ENCODE measurements at regions not wholly inside any gene's neighbourhood (a gene's known extent, or its start where the extent isn't known, plus 50 kb on each side); places are given as distances from the start of the nearest gene placed in this dataset.

DNA sequence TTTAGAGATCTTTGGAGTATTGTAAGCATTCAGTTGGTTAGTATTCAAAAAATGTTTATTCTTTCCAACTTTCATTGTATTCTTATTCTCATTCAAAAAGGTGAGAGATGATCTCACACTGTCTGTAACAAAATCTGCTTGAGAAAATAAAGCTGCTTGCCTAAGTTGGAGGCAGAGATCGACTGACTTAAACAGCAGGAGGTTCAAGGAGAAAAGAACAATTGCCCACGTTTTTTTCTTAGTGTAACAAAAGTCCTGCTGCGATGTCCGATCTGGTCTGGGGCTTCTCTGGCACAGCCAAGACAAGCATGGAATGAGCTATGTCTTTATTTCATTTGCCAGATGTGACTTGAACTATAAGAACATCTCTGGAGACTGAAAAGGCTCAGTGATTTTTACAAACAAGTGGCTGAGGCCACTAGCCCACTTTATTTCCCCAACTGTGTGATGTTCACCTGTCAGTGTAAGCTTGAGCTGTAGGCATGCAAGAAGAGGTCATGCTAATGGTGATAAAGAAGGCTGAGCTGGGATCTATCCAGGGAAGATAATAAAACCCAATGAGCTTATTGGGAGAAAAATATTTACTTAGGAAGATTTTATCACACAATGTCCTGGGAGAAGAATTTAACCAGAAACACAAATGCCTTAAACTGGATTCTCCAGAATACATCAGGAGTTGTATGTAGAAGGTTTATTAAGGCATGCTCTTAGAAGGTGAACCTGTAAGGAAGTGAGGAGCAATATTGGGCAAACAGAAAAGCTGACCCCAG, 580.1 kb upstream of the BTBD3 start:
- H3K4me3 ChIP-seq (ENCODE audit: low read length): no peak overlapping the region
- H3K27ac ChIP-seq (ENCODE audit: low read length): no peak overlapping the region
- no peak overlapping the region for H2AFZ ChIP-seq (ENCODE audit: low read length)
- no peak for DNase-seq
- H3K4me2 ChIP-seq (ENCODE audit: low read depth, low read length, poor library complexity, severe bottlenecking): no peak overlapping the region
- H3K27me3 ChIP-seq (ENCODE audit: low read length): no peaks in the 10 kb centered on the region
- H3K79me2 ChIP-seq (ENCODE audit: low read length): no peaks in the 10 kb centered on the region
- H3K9me2 ChIP-seq (replicated peaks; ENCODE audit: insufficient read depth, low read length): no peaks in the 10 kb centered on the region
- H4K20me1 ChIP-seq (ENCODE audit: insufficient read depth, low read depth, low read length): no peaks in the 10 kb centered on the region
- no peak overlapping the region for H3K9ac ChIP-seq (ENCODE audit: low read length)
- H3K36me3 ChIP-seq (ENCODE audit: insufficient read depth, low read length): no peaks in the 10 kb centered on the region
- no peaks in the 10 kb centered on the region for H3K4me1 ChIP-seq (ENCODE audit: low read length)
- peaks cover 11% of the 10 kb centered on the region; the same call in 1 of the 2 replicates for H3K9me3 ChIP-seq (ENCODE audit: low read length)

DNA sequence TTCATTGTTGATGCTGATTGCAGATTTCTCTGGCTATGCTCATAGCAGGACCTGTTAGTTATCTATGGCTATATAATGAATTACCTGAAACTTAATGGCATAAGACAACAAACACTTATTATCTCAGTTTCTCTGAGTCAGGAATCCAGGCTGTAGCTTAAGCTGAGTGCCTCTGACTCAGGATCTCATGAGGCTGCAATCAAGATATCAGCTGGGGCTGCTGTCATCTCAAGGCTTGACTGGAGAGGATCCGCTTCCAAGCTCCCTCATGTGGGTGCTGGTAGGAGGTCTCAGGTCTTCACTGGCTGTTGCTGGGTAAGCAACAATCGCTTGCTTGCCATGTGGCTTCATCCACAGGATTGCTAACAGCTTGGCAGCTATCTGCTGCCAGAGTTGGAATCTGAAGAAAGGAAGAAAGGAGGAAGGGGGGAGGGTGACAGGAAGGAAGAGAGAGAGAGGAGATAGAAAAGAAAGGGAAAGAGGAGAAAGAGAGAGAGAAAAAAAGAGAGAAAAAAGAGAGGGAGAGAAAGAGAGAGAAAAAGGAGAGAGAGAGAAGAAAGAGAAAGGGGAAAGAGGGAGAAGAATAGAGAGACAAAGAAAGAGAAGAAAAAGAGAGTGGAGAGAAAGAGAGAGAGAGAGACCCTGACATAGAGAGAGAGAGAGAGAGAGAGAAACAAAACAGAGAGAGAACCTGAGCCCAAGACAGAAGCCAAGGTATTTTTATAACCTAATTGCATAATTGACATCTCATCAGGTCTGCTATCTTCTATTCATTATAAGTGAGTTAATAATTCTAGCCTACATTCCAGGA, 579.0 kb upstream of the BTBD3 start:
- no peaks in the 10 kb centered on the region for H3K27me3 ChIP-seq (ENCODE audit: low read length)
- H3K4me3 ChIP-seq (ENCODE audit: low read length): no peak overlapping the region
- H3K9me2 ChIP-seq (replicated peaks; ENCODE audit: insufficient read depth, low read length): no peaks in the 10 kb centered on the region
- no peaks in the 10 kb centered on the region for H3K79me2 ChIP-seq (ENCODE audit: low read length)
- no peak overlapping the region for H3K9ac ChIP-seq (ENCODE audit: low read length)
- no peaks in the 10 kb centered on the region for H4K20me1 ChIP-seq (ENCODE audit: insufficient read depth, low read depth, low read length)
- H3K36me3 ChIP-seq (ENCODE audit: insufficient read depth, low read length): no peaks in the 10 kb centered on the region
- H3K9me3 ChIP-seq (ENCODE audit: low read length): peaks cover 11% of the 10 kb centered on the region; the same call in 1 of the 2 replicates
- DNase-seq: no peak
- H3K4me2 ChIP-seq (ENCODE audit: low read depth, low read length, poor library complexity, severe bottlenecking): no peak overlapping the region
- no peak overlapping the region for H2AFZ ChIP-seq (ENCODE audit: low read length)
- H3K4me1 ChIP-seq (ENCODE audit: low read length): no peaks in the 10 kb centered on the region
- H3K27ac ChIP-seq (ENCODE audit: low read length): no peak overlapping the region

DNA sequence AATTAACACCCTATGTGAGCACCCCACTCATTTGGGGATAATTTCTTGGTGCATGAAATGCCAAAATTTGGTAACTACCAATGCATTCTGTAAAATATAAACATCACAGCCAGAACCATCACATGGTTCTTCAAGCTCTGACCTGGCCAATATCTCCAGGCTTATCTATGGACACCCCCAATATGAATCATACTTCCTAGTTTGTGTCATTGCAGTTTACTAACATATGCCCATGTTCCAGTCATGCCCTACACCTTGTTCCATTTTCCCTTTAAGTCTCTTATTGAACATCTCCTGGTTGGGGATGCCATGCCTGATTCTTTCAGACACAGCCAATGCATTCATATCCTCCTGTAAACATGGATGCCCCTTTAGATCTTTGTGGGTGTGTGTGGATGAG, 572.8 kb upstream of the BTBD3 start:
- Histone ChIP-seq H3K27ac (ENCODE audit: low read length) (no peak overlapping the region), H4K20me1 (ENCODE audit: insufficient read depth, low read depth, low read length) (no peaks in the 10 kb centered on the region), H3K27me3 (ENCODE audit: low read length) (no peaks in the 10 kb centered on the region), H3K4me1 (ENCODE audit: low read length) (no peaks in the 10 kb centered on the region), H3K36me3 (ENCODE audit: insufficient read depth, low read length) (no peaks in the 10 kb centered on the region), H3K4me2 (ENCODE audit: low read depth, low read length, poor library complexity, severe bottlenecking) (no peak overlapping the region), H3K4me3 (ENCODE audit: low read length) (no peak overlapping the region), H3K79me2 (ENCODE audit: low read length) (no peaks in the 10 kb centered on the region), H3K9me2 (replicated peaks; ENCODE audit: insufficient read depth, low read length) (no peaks in the 10 kb centered on the region; the same call in 1 of the 2 replicates), H2AFZ (ENCODE audit: low read length) (no peak overlapping the region), H3K9ac (ENCODE audit: low read length) (no peak overlapping the region), H3K9me3 (ENCODE audit: low read length) (peaks cover 3% of the 10 kb centered on the region)
- no peak for DNase-seq

DNA sequence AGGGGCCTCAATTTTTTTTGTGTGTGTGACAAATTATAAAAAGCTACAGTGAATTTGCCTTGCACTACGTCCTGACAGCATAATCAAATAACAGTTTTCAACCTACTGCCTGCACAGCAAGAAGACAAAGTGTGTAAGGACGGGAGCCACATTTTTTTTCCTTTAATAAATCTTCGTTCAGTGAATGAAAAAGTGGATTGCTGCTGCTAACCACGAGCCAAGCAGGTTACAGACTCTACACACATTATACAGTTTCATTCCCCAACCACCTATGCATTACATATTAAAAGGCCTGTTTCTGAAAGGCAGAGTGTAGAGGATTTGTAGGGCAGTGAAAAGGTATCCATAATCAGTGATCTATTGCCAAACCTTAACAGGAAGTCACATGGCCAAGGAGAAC, 570.0 kb upstream of the BTBD3 start:
- no peak overlapping the region for H3K4me2 ChIP-seq (ENCODE audit: low read depth, low read length, poor library complexity, severe bottlenecking)
- no peaks in the 10 kb centered on the region for H3K36me3 ChIP-seq (ENCODE audit: insufficient read depth, low read length)
- no peaks in the 10 kb centered on the region for H4K20me1 ChIP-seq (ENCODE audit: insufficient read depth, low read depth, low read length)
- no peaks in the 10 kb centered on the region for H3K27me3 ChIP-seq (ENCODE audit: low read length)
- H3K79me2 ChIP-seq (ENCODE audit: low read length): no peaks in the 10 kb centered on the region
- no peak overlapping the region for H2AFZ ChIP-seq (ENCODE audit: low read length)
- no peak overlapping the region for H3K27ac ChIP-seq (ENCODE audit: low read length)
- no peaks in the 10 kb centered on the region; the same call in 1 of the 2 replicates for H3K9me2 ChIP-seq (replicated peaks; ENCODE audit: insufficient read depth, low read length)
- no peak for DNase-seq
- no peak overlapping the region for H3K4me3 ChIP-seq (ENCODE audit: low read length)
- peaks cover 3% of the 10 kb centered on the region for H3K9me3 ChIP-seq (ENCODE audit: low read length)
- H3K9ac ChIP-seq (ENCODE audit: low read length): no peak overlapping the region
- no peaks in the 10 kb centered on the region for H3K4me1 ChIP-seq (ENCODE audit: low read length)

DNA sequence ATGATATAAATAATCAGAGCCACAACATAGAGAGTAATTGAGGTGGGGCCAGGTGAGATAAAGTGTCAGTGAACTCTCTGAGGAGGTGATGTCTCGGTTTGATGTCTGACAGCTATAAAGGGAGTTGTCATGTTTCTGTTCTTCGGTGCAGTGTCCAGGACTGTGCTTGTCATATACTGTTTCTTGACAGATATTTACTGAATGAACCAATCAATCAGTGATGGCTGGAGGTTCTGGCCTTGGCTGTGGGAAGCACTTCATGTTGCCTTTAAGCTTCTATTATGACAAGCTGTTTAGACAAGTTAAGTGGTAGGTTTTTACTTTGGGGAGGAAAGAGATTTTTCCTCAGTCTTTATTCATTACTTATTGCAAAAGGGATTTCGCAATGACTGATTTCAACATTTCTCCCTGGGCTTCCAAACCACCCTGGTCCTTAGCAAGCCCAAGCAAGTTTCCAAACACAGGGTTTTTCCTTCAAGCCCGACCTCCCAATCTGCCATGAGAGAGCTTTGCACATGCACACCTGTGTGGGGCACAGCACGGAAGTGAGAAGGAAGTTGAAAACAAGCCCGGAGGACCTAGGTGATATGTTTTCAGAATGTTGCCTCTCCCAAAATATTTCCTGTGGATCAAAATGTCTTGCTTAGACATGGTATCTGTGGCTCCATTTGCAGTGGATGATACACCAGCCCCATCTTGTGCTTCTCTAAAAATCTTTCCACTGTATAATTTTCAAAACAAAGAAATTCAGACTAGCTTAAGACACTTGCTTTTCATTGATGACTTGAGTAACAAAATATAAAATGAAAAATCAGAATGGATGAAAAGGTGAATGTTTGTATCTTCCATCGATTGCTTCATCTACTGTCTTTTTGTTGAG, 567.3 kb upstream of the BTBD3 start:
- H2AFZ ChIP-seq (ENCODE audit: low read length): no peak overlapping the region
- peaks cover 3% of the 10 kb centered on the region for H3K9me3 ChIP-seq (ENCODE audit: low read length)
- no peaks in the 10 kb centered on the region; the same call in 1 of the 2 replicates for H3K9me2 ChIP-seq (replicated peaks; ENCODE audit: insufficient read depth, low read length)
- H3K79me2 ChIP-seq (ENCODE audit: low read length): no peaks in the 10 kb centered on the region
- no peaks in the 10 kb centered on the region for H3K27me3 ChIP-seq (ENCODE audit: low read length)
- H3K4me3 ChIP-seq (ENCODE audit: low read length): no peak overlapping the region
- H3K36me3 ChIP-seq (ENCODE audit: insufficient read depth, low read length): no peaks in the 10 kb centered on the region
- no peak overlapping the region for H3K9ac ChIP-seq (ENCODE audit: low read length)
- no peaks in the 10 kb centered on the region for H3K4me1 ChIP-seq (ENCODE audit: low read length)
- H3K4me2 ChIP-seq (ENCODE audit: low read depth, low read length, poor library complexity, severe bottlenecking): no peak overlapping the region
- no peaks in the 10 kb centered on the region for H4K20me1 ChIP-seq (ENCODE audit: insufficient read depth, low read depth, low read length)
- H3K27ac ChIP-seq (ENCODE audit: low read length): no peak overlapping the region
- DNase-seq: no peak

DNA sequence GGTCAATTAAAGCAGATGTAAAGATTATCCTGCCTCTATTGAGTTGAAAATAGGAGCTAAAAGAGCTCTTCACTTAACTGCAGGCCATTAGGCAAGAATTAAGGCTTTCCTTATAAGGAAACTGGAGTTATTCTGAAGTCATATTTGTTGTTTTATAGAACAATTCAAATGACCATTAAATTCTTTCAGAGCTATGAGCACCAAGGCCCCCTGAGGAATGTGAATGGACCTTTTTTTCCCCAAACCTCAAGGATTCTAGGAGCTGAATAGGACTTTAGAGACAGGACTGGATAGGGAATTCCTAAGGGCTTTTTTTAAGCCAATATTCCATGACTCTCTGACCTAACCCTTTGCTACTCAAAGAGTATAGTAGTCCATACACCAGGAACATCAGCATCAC, 565.7 kb upstream of the BTBD3 start:
- Histone ChIP-seq H3K9me3 (ENCODE audit: low read length) (peaks cover 3% of the 10 kb centered on the region), H3K27me3 (ENCODE audit: low read length) (no peaks in the 10 kb centered on the region), H2AFZ (ENCODE audit: low read length) (no peak overlapping the region), H3K9ac (ENCODE audit: low read length) (no peak overlapping the region), H3K4me3 (ENCODE audit: low read length) (no peak overlapping the region), H3K36me3 (ENCODE audit: insufficient read depth, low read length) (no peaks in the 10 kb centered on the region), H3K27ac (ENCODE audit: low read length) (no peak overlapping the region), H3K4me2 (ENCODE audit: low read depth, low read length, poor library complexity, severe bottlenecking) (no peak overlapping the region), H4K20me1 (ENCODE audit: insufficient read depth, low read depth, low read length) (no peaks in the 10 kb centered on the region), H3K4me1 (ENCODE audit: low read length) (no peaks in the 10 kb centered on the region), H3K9me2 (replicated peaks; ENCODE audit: insufficient read depth, low read length) (no peaks in the 10 kb centered on the region; the same call in 1 of the 2 replicates), H3K79me2 (ENCODE audit: low read length) (no peaks in the 10 kb centered on the region)
- no peak for DNase-seq

DNA sequence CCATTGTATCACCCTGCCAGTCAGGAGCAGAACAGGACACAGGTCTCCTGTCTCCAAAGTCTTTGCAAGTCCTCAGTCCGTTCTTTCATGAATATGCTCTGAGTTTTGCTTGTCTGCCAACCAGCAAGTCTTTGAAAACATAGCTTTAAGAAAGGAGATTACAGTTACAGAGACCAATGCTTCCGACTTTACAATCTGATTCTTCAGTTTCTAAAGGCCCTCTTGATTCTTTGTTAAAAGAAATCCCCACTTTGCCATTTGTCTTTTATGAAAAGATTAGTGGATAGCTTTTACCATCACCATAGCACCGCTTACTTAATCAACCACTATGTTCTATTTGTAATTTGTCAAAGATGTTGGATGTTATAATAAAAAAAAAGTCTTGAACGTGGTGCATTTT, 562.8 kb upstream of the BTBD3 start:
- H2AFZ ChIP-seq (ENCODE audit: low read length): no peak overlapping the region
- no peaks in the 10 kb centered on the region for H4K20me1 ChIP-seq (ENCODE audit: insufficient read depth, low read depth, low read length)
- H3K4me3 ChIP-seq (ENCODE audit: low read length): no peak overlapping the region
- H3K9me3 ChIP-seq (ENCODE audit: low read length): no peaks in the 10 kb centered on the region; the same call in 1 of the 2 replicates
- H3K9me2 ChIP-seq (replicated peaks; ENCODE audit: insufficient read depth, low read length): no peaks in the 10 kb centered on the region
- H3K9ac ChIP-seq (ENCODE audit: low read length): no peak overlapping the region
- H3K36me3 ChIP-seq (ENCODE audit: insufficient read depth, low read length): no peaks in the 10 kb centered on the region
- H3K27me3 ChIP-seq (ENCODE audit: low read length): no peaks in the 10 kb centered on the region
- no peaks in the 10 kb centered on the region for H3K4me1 ChIP-seq (ENCODE audit: low read length)
- no peak for DNase-seq
- no peak overlapping the region for H3K4me2 ChIP-seq (ENCODE audit: low read depth, low read length, poor library complexity, severe bottlenecking)
- no peak overlapping the region for H3K27ac ChIP-seq (ENCODE audit: low read length)
- H3K79me2 ChIP-seq (ENCODE audit: low read length): no peaks in the 10 kb centered on the region

DNA sequence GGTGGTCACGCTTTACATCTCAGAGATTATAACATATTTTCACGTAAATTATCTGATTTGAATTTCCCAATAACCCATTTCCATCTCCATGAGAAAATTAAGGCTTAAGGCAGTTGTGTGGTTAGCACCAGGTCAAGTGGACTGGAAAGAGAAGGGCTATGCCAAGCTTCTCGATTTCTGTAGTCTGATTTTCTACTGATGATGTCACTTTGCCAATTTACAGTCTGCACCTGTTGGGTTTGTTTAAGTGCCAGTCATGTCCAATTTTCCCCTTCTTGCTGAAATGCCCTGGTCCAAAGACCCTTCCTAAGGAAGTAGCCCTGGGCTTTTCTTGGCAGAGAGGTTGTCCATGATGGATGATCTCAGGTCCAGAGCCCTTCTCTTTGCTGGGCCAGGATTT, 562.3 kb upstream of the BTBD3 start:
- Histone ChIP-seq H3K4me3 (ENCODE audit: low read length) (no peak overlapping the region), H3K27me3 (ENCODE audit: low read length) (no peaks in the 10 kb centered on the region), H3K9ac (ENCODE audit: low read length) (no peak overlapping the region), H3K4me2 (ENCODE audit: low read depth, low read length, poor library complexity, severe bottlenecking) (no peak overlapping the region), H3K9me2 (replicated peaks; ENCODE audit: insufficient read depth, low read length) (no peaks in the 10 kb centered on the region), H3K36me3 (ENCODE audit: insufficient read depth, low read length) (no peaks in the 10 kb centered on the region), H3K27ac (ENCODE audit: low read length) (no peak overlapping the region), H2AFZ (ENCODE audit: low read length) (no peak overlapping the region), H3K4me1 (ENCODE audit: low read length) (no peaks in the 10 kb centered on the region), H3K9me3 (ENCODE audit: low read length) (no peaks in the 10 kb centered on the region; the same call in 1 of the 2 replicates), H3K79me2 (ENCODE audit: low read length) (no peaks in the 10 kb centered on the region), H4K20me1 (ENCODE audit: insufficient read depth, low read depth, low read length) (no peaks in the 10 kb centered on the region)
- DNase-seq: no peak
